ENCODE measurements at regions not wholly inside any gene's neighbourhood (a gene's known extent, or its start where the extent isn't known, plus 50 kb on each side); places are given as distances from the start of the nearest gene placed in this dataset.

DNA sequence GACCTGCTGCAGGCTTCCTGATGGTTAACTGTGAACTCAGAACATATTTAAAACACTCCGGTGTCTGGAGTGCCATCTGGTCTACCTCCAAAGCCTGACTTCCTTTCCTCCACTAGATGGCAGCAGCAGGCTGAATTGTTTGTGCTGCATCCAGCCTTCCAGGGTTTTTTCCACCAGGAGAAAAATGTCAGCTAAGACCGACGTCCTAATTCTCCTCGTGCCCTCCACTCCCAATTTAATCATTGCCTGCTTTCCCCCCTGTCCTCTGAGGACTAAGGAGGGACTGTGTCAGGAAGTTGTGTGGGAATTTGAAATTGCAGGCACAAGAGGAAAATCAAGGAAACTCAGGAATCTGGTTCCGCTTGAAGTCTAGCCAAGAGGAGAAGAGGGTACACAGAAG is 165.2 kb upstream of the UMPS start:
- peak; percentile 47 to 87 (median 64) for DNase-seq
- Histone ChIP-seq H3K27me3 (no peaks in the 10 kb centered on the region), H3K4me3 (no peak overlapping the region), H3K27ac (no peak overlapping the region), H3K36me3 (no peaks in the 10 kb centered on the region), H3K9me3 (no peaks in the 10 kb centered on the region), H3K4me1 (peaks cover 0 to 8% (median 0%) of the 10 kb centered on the region in 4 donors)
- TF ChIP-seq POLR2A (IDR thresholded peaks at IDR 0.05) = no peak
- TF ChIP-seq, protein P1, sequence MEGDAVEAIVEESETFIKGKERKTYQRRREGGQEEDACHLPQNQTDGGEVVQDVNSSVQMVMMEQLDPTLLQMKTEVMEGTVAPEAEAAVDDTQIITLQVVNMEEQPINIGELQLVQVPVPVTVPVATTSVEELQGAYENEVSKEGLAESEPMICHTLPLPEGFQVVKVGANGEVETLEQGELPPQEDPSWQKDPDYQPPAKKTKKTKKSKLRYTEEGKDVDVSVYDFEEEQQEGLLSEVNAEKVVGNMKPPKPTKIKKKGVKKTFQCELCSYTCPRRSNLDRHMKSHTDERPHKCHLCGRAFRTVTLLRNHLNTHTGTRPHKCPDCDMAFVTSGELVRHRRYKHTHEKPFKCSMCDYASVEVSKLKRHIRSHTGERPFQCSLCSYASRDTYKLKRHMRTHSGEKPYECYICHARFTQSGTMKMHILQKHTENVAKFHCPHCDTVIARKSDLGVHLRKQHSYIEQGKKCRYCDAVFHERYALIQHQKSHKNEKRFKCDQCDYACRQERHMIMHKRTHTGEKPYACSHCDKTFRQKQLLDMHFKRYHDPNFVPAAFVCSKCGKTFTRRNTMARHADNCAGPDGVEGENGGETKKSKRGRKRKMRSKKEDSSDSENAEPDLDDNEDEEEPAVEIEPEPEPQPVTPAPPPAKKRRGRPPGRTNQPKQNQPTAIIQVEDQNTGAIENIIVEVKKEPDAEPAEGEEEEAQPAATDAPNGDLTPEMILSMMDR (IDR thresholded peaks at IDR 0.05) = peak; percentile 43 to 93 (median 88)

DNA sequence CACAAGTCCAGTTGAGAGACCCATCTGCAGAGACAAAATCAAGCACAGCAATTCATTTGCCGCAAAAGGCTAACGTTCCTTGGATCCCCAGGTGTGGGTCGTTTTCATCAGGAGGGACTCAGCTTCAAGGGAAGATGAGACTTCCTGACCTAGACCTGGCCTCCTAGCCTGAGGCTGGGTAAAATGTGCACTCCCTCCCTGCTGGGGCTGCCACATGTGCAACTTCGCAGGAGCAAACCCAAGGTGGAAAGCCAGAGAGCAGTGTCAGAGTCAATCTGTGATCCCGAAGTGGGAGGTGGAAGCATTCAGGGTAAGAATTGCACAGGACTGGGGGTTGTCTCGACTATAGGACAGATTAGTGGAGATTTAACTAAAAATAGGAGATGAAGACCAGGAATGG is 164.7 kb upstream of the UMPS start:
- no peaks in the 10 kb centered on the region for H3K9me3 ChIP-seq
- no peak for TF ChIP-seq POLR2A (IDR thresholded peaks at IDR 0.05)
- TF ChIP-seq, protein P1 (IDR thresholded peaks at IDR 0.05) = no peak
- DNase-seq = no peak
- H3K27ac ChIP-seq = no peak overlapping the region
- peaks cover 0 to 8% (median 0%) of the 10 kb centered on the region in 4 donors for H3K4me1 ChIP-seq
- H3K4me3 ChIP-seq = no peak overlapping the region
- H3K27me3 ChIP-seq = no peaks in the 10 kb centered on the region
- H3K36me3 ChIP-seq = no peaks in the 10 kb centered on the region

DNA sequence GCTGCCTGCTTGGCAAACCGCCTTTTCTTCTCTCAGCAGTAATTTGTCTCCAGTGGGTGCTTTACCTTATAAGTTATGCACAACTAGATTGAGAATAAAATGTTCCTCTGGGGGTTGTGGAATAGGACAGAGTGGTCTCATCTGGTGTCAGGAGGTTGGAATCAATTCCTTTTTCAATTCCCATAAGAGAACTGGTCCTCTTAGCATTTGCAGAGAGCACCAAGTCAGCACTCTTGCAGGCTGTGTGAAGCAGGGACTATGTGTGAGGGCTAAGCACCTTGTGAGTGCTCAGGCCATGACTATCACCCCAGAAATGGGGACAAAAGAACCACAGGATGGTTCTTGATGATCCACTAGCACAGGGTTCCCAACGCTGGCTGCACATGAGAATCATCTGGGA is 163.6 kb upstream of the UMPS start:
- Histone ChIP-seq H3K4me3 (no peak overlapping the region), H3K27ac (no peak overlapping the region), H3K36me3 (no peaks in the 10 kb centered on the region), H3K9me3 (no peaks in the 10 kb centered on the region), H3K4me1 (peaks cover 0 to 8% (median 0%) of the 10 kb centered on the region in 4 donors), H3K27me3 (no peaks in the 10 kb centered on the region)
- no peak for DNase-seq
- no peak for TF ChIP-seq POLR2A (IDR thresholded peaks at IDR 0.05)
- TF ChIP-seq, protein P1 (IDR thresholded peaks at IDR 0.05) = no peak

DNA sequence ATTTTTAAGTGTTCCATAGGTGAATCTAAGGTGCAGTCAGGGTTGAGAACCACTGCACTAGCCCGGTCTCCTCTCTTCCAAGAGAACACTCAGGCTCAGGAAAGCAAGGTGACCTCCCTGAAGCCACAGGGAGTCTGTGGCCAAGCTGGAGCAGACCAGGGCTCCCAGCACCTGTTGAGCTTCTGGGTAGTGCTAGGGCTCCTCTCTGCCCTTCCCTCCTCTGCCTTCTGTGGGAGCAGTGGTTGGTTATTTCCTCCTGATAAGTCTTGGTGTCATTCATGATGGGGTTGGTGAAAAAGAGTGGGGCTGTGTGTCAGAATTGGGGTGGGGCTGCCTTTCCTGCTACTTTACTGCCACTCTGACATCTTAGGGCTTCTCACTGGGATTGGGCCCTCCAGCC is 163.1 kb upstream of the UMPS start:
- peaks cover 0 to 8% (median 0%) of the 10 kb centered on the region in 4 donors for H3K4me1 ChIP-seq
- H3K36me3 ChIP-seq = no peaks in the 10 kb centered on the region
- no peak for DNase-seq
- H3K4me3 ChIP-seq = no peak overlapping the region
- no peak overlapping the region for H3K27ac ChIP-seq
- H3K9me3 ChIP-seq = no peaks in the 10 kb centered on the region
- TF ChIP-seq, protein P1 (IDR thresholded peaks at IDR 0.05) = no peak
- TF ChIP-seq POLR2A (IDR thresholded peaks at IDR 0.05) = no peak
- no peaks in the 10 kb centered on the region for H3K27me3 ChIP-seq

DNA sequence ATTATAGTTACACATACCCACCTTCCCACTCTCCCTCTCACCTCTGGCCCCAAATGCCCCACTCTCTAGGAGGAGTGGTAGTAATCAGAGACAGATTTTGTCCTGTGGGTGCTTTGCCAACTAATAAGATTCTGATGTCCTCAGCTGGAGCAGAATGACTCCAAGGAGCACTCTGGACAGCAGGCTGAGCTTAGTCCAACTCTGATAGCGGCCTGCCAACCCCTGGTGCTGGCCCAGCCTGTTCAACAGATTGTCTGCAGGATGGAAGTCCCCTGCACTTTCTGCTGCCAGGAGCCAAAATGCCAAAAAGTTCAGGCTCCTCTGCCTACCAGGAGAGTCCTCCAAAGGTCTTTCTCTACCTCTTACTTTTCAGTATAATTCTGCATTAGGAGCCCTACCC is 160.5 kb upstream of the UMPS start:
- Histone ChIP-seq H3K36me3 (no peaks in the 10 kb centered on the region), H3K27ac (no peak overlapping the region), H3K4me1 (peaks cover 0 to 2% (median 0%) of the 10 kb centered on the region in 4 donors), H3K4me3 (no peak overlapping the region), H3K27me3 (no peaks in the 10 kb centered on the region), H3K9me3 (no peaks in the 10 kb centered on the region)
- TF ChIP-seq POLR2A (IDR thresholded peaks at IDR 0.05) = no peak
- TF ChIP-seq, protein P1 (IDR thresholded peaks at IDR 0.05) = no peak
- DNase-seq = no peak

DNA sequence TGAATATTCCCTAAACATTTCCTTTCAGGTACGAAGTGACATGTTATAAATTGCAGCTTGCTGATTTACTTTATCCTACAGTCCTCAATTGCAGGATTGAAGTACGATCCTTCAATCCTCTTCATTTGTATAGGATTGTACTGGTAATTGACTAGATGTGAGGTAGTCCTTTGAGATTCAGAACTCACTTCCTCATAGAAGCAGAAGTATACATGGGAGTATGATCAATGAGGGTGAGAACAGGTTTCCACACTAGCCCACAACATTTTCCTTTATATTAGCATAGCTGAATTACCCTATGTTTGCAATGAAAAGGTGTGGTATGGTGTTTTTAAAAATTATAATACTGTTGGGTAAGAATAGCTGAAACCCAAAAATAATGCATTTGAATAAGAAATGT is 160.0 kb upstream of the UMPS start:
- no peaks in the 10 kb centered on the region for H3K36me3 ChIP-seq
- no peak overlapping the region for H3K27ac ChIP-seq
- H3K27me3 ChIP-seq = no peaks in the 10 kb centered on the region
- no peak for DNase-seq
- H3K9me3 ChIP-seq = no peaks in the 10 kb centered on the region
- no peak for TF ChIP-seq POLR2A (IDR thresholded peaks at IDR 0.05)
- TF ChIP-seq, protein P1 (IDR thresholded peaks at IDR 0.05) = no peak
- no peaks in the 10 kb centered on the region for H3K4me1 ChIP-seq
- no peak overlapping the region for H3K4me3 ChIP-seq

Data from Peyer's patch (tissue), 4 donors.